Stomach (tissue), 4 donors: ENCODE measurements at regions not wholly inside any gene's neighbourhood (a gene's known extent, or its start where the extent isn't known, plus 50 kb on each side); places are given as distances from the start of the nearest gene placed in this dataset.

Experiments used
- EP300 ChIP-seq: sonication (generic); formaldehyde crosslinking; IDR thresholded peaks from one replicate; pipeline ENCODE4 v1.6.1; 2017; ENCODE audit warnings: antibody characterized with exemption
- POLR2AphosphoS5 ChIP-seq, 3 donors: sonication (generic); formaldehyde crosslinking; IDR thresholded peaks; one replicate each; pipeline ENCODE4 v1.6.1; 2016; ENCODE audit warnings: antibody characterized with exemption in 3 of 3

GRCh38 chr2:76469066-76469465, 758.4 kb upstream of the GCFC2 start:
- TF ChIP-seq POLR2AphosphoS5 (IDR thresholded peaks at IDR 0.05) (no peak), EP300 (no peak)
